ENCODE measurements at regions not wholly inside any gene's neighbourhood (a gene's known extent, or its start where the extent isn't known, plus 50 kb on each side); places are given as distances from the start of the nearest gene placed in this dataset.

DNA sequence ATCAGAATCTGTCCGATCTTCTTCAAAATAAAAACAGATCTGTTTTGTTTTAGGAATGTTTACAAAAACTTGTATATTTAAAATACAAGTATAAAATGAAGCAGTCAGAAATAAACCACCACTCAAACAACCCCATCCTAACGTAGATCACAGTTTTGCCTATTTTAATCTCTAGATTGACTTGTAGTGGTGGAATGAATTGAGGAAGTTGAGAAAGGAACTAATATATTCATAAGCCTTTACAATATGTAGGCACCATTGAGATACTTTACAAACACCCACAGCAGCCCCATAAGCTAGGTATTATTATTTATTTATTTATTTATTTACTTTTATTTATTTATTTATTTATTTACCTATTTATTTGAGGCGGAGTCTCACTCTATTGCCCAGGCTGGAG is 52.3 kb upstream of the KLF3 start:
- H3K4me3 Mint-ChIP-seq = no peak overlapping the region
- peak overlapping the region in 1 of 3 experiments; percentile 59 for H3K27ac Mint-ChIP-seq
- peaks cover 7% of the 10 kb centered on the region for H3K36me3 Mint-ChIP-seq (ENCODE audit: low read depth)
- peaks cover 31% of the 10 kb centered on the region for H3K4me1 Mint-ChIP-seq
- H3K27me3 Mint-ChIP-seq (ENCODE audit: low read depth) = no peaks in the 10 kb centered on the region
- TF ChIP-seq, protein P1, sequence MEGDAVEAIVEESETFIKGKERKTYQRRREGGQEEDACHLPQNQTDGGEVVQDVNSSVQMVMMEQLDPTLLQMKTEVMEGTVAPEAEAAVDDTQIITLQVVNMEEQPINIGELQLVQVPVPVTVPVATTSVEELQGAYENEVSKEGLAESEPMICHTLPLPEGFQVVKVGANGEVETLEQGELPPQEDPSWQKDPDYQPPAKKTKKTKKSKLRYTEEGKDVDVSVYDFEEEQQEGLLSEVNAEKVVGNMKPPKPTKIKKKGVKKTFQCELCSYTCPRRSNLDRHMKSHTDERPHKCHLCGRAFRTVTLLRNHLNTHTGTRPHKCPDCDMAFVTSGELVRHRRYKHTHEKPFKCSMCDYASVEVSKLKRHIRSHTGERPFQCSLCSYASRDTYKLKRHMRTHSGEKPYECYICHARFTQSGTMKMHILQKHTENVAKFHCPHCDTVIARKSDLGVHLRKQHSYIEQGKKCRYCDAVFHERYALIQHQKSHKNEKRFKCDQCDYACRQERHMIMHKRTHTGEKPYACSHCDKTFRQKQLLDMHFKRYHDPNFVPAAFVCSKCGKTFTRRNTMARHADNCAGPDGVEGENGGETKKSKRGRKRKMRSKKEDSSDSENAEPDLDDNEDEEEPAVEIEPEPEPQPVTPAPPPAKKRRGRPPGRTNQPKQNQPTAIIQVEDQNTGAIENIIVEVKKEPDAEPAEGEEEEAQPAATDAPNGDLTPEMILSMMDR (IDR thresholded peaks at IDR 0.05; ENCODE audit: unreplicated experiment in 3 of 3) = no peak
- peaks cover 3% of the 10 kb centered on the region for H3K9me3 Mint-ChIP-seq

DNA sequence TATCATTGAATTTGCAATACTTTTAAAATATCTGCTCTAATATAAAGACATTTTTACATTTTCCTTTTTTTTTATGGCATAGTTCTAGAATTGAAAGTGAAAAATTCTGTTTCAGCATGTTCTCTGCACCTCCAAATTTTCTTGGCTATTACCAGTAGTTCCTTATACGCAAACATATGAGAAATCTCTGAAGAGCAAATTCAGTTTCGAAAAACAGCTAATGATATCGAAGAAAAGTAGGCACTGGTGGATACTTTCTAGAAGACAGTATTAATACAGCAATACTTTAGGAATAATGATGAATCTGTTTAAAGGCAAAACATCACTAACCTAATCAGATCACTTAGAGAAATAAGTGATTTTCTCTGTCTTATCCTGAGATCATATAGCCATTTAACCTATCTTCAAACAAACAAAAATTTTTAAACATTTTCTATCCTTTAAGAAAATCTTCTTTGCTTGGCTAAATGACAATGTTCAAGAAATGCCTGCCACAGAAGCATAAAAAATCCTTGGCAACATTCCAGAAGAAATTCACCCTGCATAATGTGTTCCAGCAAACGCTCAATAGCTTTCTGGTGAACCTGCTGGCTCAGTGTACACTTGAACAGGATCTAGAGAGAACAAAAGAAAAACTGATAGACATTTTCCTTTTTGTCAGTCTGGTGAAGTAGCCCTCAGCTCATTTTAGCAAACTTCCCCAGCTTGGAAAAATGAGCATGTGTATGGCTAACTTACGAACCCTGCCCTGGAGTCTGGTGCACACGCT is 51.2 kb upstream of the KLF3 start:
- no peaks in the 10 kb centered on the region for H3K9me3 Mint-ChIP-seq
- H3K27ac Mint-ChIP-seq = peak overlapping the region; percentile 69 to 84 (median 75)
- peaks cover 38% of the 10 kb centered on the region for H3K4me1 Mint-ChIP-seq

More for the DNA sequence above, 51.2 kb upstream of the KLF3 start:
- H3K27me3 Mint-ChIP-seq (ENCODE audit: low read depth) = no peaks in the 10 kb centered on the region
- peaks cover 7% of the 10 kb centered on the region for H3K36me3 Mint-ChIP-seq (ENCODE audit: low read depth)
- H3K4me3 Mint-ChIP-seq = no peak overlapping the region
- TF ChIP-seq, protein P1 (IDR thresholded peaks at IDR 0.05; ENCODE audit: unreplicated experiment in 3 of 3) = no peak

Data from nephron (organoid).